Mucosa of stomach (tissue), 1 donor: ENCODE measurements at regions not wholly inside any gene's neighbourhood (a gene's known extent, or its start where the extent isn't known, plus 50 kb on each side); places are given as distances from the start of the nearest gene placed in this dataset.

Experiments used
- H3K27me3 ChIP-seq: one replicate; pipeline ENCODE4 v1.7.0; 2013; ENCODE audit warnings: mild to moderate bottlenecking, low read length; ENCODE audit not compliant: control insufficient read depth, insufficient read depth
- H3K36me3 ChIP-seq: one replicate; pipeline ENCODE4 v1.7.0; 2013; ENCODE audit warnings: low read length; ENCODE audit not compliant: control insufficient read depth, insufficient read depth
- H3K4me1 ChIP-seq: one replicate; pipeline ENCODE4 v1.7.0; 2013; ENCODE audit warnings: mild to moderate bottlenecking, low read length; ENCODE audit not compliant: control insufficient read depth, insufficient read depth
- H3K4me3 ChIP-seq: one replicate; pipeline ENCODE4 v1.7.0; 2013; ENCODE audit warnings: low read length
- H3K9ac ChIP-seq: one replicate; pipeline ENCODE4 v1.7.0; 2013; ENCODE audit warnings: mild to moderate bottlenecking, low read length, moderate library complexity
- H3K9me3 ChIP-seq: one replicate; pipeline ENCODE4 v1.7.0; 2013; ENCODE audit warnings: mild to moderate bottlenecking, low read length, moderate library complexity; ENCODE audit not compliant: control insufficient read depth
- donor health status: Pancreatic carcinoma.

DNA sequence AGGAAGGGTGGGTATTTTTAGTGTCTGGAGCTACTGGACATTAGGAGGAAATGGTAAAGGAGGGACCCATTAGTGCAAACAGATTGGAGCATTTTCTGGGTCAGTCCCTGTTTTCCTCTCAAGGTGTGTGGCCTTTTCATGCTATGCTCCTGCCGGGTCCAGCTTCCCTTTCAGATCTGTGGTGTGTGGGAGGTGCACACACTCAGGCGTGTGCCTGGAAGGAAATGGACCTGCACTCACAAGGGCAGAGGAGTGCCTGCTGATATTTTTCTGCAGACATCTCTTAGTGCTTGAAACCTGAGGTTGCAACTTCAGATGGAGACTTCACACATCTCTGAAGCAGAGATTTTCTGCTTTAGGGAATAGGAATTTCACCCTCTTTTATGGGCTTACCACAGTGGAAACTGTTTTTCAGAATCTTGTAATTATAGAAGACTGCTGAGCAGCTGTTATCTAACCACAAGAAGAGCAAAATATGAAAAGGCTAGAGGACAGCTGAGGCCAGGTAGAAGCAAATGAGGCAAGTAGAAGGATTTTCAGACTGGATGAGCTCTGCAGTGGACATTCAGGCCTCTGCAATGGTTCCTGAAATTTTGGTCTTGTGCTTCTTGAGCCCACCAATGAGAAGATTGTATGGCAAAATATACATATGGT lies 764.3 kb downstream of the QKI start:
- H3K9me3 ChIP-seq: no peaks in the 10 kb centered on the region
- H3K27me3 ChIP-seq: no peaks in the 10 kb centered on the region

DNA sequence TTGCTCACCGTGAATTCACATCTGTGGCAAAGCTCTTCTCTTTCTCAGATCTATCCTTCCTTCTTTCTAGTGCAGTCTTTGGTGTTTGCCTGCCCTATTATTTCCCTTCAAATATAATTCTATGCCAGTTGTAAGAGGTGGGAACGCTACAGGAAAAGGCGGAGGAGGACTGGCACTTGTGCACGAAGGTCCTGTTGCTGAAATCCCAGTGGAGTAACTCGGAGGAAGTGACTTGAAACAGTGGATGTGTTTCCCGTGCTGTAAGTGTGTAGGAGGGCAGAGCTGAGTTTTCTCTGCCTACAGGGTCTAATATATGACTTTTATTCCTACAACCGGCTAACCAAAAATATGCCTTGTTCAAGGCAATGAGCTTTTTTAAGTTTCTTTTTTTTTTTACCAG lies 754.8 kb downstream of the QKI start:
- H3K9ac ChIP-seq: no peak overlapping the region
- H3K27me3 ChIP-seq: no peaks in the 10 kb centered on the region
- H3K4me1 ChIP-seq: no peaks in the 10 kb centered on the region
- no peak overlapping the region for H3K4me3 ChIP-seq
- no peaks in the 10 kb centered on the region for H3K9me3 ChIP-seq
- H3K36me3 ChIP-seq: no peaks in the 10 kb centered on the region

More for the DNA sequence above, 764.3 kb downstream of the QKI start:
- Histone ChIP-seq H3K36me3 (no peaks in the 10 kb centered on the region), H3K4me1 (no peaks in the 10 kb centered on the region), H3K4me3 (no peak overlapping the region), H3K9ac (no peak overlapping the region)

DNA sequence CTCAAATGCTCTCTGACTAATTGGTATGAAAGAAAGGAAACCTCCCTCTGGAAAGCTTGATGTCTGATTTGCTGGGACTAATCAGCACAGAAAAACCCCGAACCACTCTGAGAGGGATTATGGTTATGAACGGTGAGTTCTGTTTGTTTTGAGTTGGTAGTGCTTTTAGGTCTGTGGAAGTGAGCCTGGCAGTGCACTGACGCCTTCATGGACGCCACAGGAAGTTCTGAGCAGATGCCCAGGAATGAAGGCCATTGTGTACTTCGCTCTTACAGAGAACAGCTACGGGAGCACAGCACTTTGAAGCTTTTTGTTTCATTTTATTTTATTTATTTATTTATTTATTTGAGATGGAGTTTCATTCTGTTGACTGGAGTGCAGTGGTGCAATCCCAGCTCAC lies 754.1 kb downstream of the QKI start:
- Histone ChIP-seq H3K9ac (no peak overlapping the region), H3K36me3 (no peaks in the 10 kb centered on the region), H3K9me3 (no peaks in the 10 kb centered on the region), H3K27me3 (no peaks in the 10 kb centered on the region), H3K4me3 (no peak overlapping the region), H3K4me1 (no peaks in the 10 kb centered on the region)

DNA sequence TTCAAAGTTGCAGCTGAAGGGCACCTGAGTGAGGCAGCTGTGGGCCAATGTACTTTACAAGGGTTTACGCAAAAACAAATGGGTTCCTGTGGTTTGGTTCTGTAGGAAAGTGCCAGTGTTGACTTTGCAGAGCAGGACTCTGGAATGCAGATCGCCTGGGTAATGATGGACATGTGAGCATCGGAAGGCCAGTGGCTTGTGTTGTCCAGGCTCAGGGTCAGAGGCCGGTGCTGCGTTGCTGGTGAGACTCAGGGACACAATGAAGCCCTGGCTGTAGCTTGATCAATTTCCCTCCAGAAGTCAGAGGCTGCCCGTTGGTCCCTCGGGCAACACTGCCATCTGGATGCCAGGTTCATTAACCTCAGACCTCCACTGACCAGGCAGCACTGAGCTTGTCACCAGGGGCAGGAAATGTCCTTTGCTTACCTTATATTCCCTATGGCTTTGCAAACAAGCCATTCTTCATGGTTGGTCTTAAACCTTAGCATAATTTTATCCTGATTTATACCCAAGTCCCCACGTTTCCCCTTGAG lies 753.4 kb downstream of the QKI start:
- Histone ChIP-seq H3K9ac (no peak overlapping the region), H3K4me3 (no peak overlapping the region), H3K4me1 (no peaks in the 10 kb centered on the region), H3K9me3 (no peaks in the 10 kb centered on the region), H3K36me3 (no peaks in the 10 kb centered on the region), H3K27me3 (no peaks in the 10 kb centered on the region)

DNA sequence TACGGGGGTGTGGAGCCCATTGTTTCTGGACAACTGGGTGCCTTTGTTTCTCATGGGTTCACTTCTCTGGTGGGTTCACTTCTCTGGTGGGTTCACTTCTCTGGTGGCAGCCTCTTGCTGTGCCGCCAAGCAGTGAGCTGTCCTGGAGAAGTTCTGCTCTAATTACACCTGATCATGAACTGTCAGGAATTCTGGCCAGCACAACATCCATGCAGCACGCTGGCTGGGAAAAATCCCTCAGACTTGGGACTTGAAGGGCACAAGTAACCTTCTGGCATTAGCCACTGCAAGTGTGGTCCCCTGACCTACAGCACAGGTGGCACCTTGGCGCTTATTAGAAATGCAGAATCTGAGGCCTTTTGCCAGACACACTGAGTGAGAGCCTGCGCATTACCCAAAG lies 752.5 kb downstream of the QKI start:
- H3K27me3 ChIP-seq: no peaks in the 10 kb centered on the region
- H3K36me3 ChIP-seq: no peaks in the 10 kb centered on the region
- H3K9ac ChIP-seq: no peak overlapping the region
- H3K4me3 ChIP-seq: no peak overlapping the region
- H3K4me1 ChIP-seq: no peaks in the 10 kb centered on the region
- H3K9me3 ChIP-seq: no peaks in the 10 kb centered on the region

DNA sequence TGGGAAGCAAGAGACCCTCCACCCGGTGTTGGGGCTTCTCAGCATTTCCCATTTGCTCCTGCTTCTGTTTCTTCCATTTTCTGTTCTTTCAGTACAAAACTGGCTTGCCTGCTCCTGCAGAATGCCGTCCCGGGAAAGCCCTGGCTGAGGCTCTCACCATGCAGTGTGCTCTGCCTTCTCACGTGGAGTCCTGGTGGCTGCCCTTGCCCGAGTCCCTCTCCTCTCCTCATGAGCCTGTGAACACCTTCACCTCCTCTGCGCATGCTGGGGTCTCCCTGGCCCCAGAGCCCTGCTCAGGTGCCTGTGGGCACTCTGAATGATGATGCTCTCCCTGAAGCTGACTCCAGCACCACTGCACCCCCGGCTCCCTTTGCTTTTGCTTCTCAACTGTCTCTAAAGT lies 752.0 kb downstream of the QKI start:
- H3K4me3 ChIP-seq: no peak overlapping the region
- no peak overlapping the region for H3K9ac ChIP-seq
- no peaks in the 10 kb centered on the region for H3K4me1 ChIP-seq
- no peaks in the 10 kb centered on the region for H3K9me3 ChIP-seq
- H3K36me3 ChIP-seq: no peaks in the 10 kb centered on the region
- no peaks in the 10 kb centered on the region for H3K27me3 ChIP-seq

DNA sequence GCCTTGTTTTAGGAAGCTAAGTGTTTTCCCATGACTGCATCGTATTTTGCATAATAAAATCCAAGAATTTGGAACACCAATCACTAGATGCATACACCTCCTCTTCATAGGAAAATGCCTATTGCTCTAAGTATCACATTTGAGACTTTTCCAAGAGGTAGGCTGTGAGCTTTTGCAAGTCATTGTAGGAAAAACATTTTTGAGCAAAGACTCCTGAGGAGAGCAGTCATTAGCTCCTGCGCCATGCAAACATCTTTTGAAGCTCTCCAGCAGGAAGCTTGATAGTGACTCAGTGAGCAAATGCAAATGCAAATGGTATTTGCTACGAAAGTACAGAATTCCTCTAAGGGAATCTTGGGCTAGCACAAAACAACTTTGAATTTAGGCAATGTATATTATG lies 750.4 kb downstream of the QKI start:
- H3K27me3 ChIP-seq: no peaks in the 10 kb centered on the region
- H3K4me3 ChIP-seq: no peak overlapping the region
- H3K9ac ChIP-seq: no peak overlapping the region
- H3K4me1 ChIP-seq: no peaks in the 10 kb centered on the region
- no peaks in the 10 kb centered on the region for H3K36me3 ChIP-seq
- H3K9me3 ChIP-seq: no peaks in the 10 kb centered on the region

DNA sequence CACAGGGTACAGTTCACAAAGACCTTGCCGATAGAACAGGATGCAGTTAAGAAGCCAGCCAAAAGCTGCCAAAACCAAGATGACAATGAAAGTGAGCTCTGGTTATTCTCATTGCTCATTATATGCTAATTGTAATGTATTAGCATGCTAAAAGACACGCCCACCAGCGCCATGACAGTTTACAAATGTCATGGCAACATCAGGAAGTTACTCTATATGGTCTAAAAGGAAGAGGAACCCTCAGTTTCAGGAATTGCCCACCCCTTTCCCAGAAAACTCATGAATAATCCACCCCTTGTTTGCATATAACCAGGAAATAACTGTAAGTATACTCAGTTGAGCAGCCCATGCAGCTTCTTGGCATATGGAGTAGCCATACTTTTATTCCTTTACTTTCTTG lies 748.7 kb downstream of the QKI start:
- H3K4me3 ChIP-seq: no peak overlapping the region
- H3K9ac ChIP-seq: no peak overlapping the region
- no peaks in the 10 kb centered on the region for H3K9me3 ChIP-seq
- no peaks in the 10 kb centered on the region for H3K27me3 ChIP-seq
- H3K36me3 ChIP-seq: no peaks in the 10 kb centered on the region
- no peaks in the 10 kb centered on the region for H3K4me1 ChIP-seq

DNA sequence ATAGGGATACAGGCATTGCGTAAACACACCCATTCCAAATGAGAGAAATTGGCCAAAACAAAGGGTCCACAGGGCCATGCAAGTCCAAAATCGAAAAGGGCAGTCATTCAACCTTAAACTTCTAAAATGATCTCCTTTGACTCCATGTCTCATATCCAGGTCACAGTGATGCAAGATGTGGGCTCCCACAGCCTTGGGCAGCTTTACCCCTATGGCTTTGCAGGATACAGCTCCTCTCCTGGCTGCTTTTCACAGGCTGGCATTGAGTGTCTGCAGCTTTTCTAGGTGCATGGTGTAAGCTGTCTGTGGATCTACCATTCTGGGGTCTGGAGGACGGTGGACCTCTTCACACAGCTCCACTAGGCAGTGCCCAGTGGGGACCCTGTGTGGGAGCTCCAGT lies 744.5 kb downstream of the QKI start:
- Histone ChIP-seq H3K9me3 (no peaks in the 10 kb centered on the region), H3K4me1 (no peaks in the 10 kb centered on the region), H3K27me3 (no peaks in the 10 kb centered on the region), H3K9ac (no peak overlapping the region), H3K36me3 (no peaks in the 10 kb centered on the region), H3K4me3 (no peak overlapping the region)

DNA sequence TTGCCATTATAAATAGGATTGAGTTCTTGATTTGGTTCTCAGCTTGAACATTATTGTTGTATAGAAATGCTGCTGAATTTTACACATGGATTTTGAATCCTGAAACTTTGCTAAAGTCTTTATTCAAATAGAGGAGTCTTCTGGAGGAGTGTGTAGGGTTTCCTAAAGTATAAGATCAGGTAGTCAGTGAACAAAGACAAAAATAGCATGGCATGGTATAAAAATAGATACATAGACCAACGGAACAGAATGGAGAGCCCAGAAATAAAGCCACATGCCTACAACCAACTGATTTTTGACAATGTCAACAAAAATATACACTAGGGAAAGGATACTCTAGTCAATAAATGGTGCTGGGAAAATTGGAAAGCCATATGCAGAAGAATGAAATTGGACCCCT lies 740.1 kb downstream of the QKI start:
- no peaks in the 10 kb centered on the region for H3K4me1 ChIP-seq
- H3K36me3 ChIP-seq: no peaks in the 10 kb centered on the region
- no peaks in the 10 kb centered on the region for H3K27me3 ChIP-seq
- no peak overlapping the region for H3K9ac ChIP-seq
- no peak overlapping the region for H3K4me3 ChIP-seq
- H3K9me3 ChIP-seq: no peaks in the 10 kb centered on the region

DNA sequence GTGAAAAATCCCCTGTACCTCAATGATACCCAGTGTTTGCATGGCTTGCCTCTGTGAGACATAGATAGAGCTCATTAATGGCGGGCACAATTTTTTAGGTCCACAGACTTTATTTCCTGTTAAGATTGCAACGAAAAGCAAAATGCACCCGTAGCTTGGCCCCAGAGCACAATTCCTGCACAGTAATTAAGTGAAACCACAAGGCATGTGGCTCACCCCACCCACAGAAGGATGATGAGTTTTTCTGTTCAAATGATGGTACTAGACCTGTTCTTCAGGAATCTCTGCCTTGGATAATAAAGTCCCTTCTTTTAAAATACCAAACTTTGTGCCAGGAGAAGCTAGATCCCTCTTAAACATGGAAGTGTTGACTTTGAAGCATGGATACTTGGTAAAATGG lies 738.1 kb downstream of the QKI start:
- Histone ChIP-seq H3K4me3 (no peak overlapping the region), H3K36me3 (no peaks in the 10 kb centered on the region), H3K9me3 (no peaks in the 10 kb centered on the region), H3K27me3 (no peaks in the 10 kb centered on the region), H3K9ac (no peak overlapping the region), H3K4me1 (no peaks in the 10 kb centered on the region)

DNA sequence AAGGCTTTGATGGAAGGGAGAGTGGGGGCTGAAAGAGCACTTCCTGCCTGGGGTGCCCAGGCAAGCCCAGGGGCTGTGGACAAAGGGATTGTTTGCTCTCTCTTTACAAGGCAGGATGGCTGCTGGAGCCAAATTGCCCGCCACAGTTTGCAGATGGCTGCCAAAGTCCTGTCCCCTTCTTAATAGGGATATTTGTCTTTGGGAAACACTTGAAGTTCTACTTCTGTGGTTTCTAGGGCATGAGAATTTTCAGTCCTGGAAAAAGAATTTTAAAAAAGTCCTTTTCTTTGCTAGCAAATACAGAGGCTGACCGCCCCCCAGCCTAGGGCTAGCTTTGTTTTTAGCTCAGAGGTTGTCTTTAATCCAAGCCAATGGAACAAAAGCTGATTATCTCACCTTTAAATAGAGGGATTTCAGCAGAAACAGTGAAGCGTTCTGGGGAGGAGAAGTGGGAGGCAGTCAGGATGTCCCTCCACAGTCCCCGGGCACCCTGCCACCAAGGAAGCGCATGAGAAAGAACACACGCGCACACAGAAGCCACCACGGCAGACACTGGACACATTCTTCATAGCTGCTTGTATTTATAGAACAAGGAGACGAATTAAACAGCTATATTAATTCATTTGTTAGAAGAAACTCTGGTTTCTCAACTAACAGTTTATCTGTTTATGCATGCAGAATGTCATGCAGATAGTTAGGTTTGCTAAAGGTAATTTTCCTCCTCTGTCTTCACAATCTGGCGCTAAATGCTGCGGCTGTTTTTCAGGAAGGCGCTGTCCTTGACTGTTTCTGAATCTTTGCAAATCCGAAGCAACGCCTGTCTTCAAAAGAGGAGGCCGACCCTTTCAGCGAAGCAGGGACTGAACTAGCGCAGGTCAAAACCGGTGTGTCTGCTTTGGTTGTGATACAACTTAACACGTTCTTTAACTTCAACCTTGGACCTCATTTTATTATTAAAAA lies 736.9 kb downstream of the QKI start:
- no peaks in the 10 kb centered on the region for H3K36me3 ChIP-seq
- no peak overlapping the region for H3K4me3 ChIP-seq
- H3K4me1 ChIP-seq: no peaks in the 10 kb centered on the region
- H3K9me3 ChIP-seq: no peaks in the 10 kb centered on the region
- no peaks in the 10 kb centered on the region for H3K27me3 ChIP-seq
- no peak overlapping the region for H3K9ac ChIP-seq
